ENCODE measurements at regions not wholly inside any gene's neighbourhood (a gene's known extent, or its start where the extent isn't known, plus 50 kb on each side); places are given as distances from the start of the nearest gene placed in this dataset.

GRCh38 chr9:28848671-28849070 lies 1275.4 kb upstream of the C9orf72 start:
- no peaks in the 10 kb centered on the region for H3K4me1 ChIP-seq (ENCODE audit: insufficient read depth, low read length)
- no peaks in the 10 kb centered on the region for H4K20me1 ChIP-seq (ENCODE audit: control insufficient read depth, insufficient read depth, insufficient read length)
- H3K79me2 ChIP-seq (ENCODE audit: insufficient read depth, low read length): no peaks in the 10 kb centered on the region
- Mint-ChIP-seq H3K4me3 (no peak overlapping the region), H3K36me3 (ENCODE audit: insufficient read depth in 1 of 3, low read depth in 3 of 3) (no peaks in the 10 kb centered on the region), H3K27me3 (ENCODE audit: low read depth) (no peaks in the 10 kb centered on the region), H3K27ac (no peak overlapping the region), H3K4me1 (peaks cover 10 to 11% of the 10 kb centered on the region in 2 experiments), H3K9me3 (no peaks in the 10 kb centered on the region)
- no peak overlapping the region for H3K4me2 ChIP-seq (ENCODE audit: insufficient read depth, insufficient read length, low read length)
- H3K4ac ChIP-seq (ENCODE audit: low read depth, low read length): no peak overlapping the region
- TF ChIP-seq CTCF (conservative IDR thresholded peaks at IDR 0.05): no peak
- no peak overlapping the region for H4K91ac ChIP-seq (ENCODE audit: insufficient read length, low read depth, low read length)
- H2BK20ac ChIP-seq (ENCODE audit: low read depth, low read length, poor library complexity, severe bottlenecking): no peak overlapping the region
- H2AFZ ChIP-seq (ENCODE audit: low read length): no peak overlapping the region
- no peak overlapping the region for H2BK120ac ChIP-seq (ENCODE audit: low read depth, low read length, poor library complexity, severe bottlenecking)
- H3K9me3 ChIP-seq (ENCODE audit: control insufficient read depth, low read depth, low read length): no peaks in the 10 kb centered on the region
- DNase-seq: no peak
- H3K27me3 ChIP-seq (ENCODE audit: insufficient read depth, low read length): no peaks in the 10 kb centered on the region
- no peak overlapping the region for H2BK12ac ChIP-seq (ENCODE audit: insufficient read length, low read depth, low read length)
- no peak overlapping the region for H3K18ac ChIP-seq (ENCODE audit: insufficient read length, low read depth, low read length)
- no peak overlapping the region for H3K27ac ChIP-seq (ENCODE audit: insufficient read length, low read depth, low read length)
- no CpG with 5 or more reads among the region's 2 CpGs for WGBS (ENCODE audit: extremely low coverage, insufficient read length, low lambda C conversion rate)
- H4K5ac ChIP-seq (ENCODE audit: insufficient read length, low read depth, low read length): no peak overlapping the region
- no peak overlapping the region for H3K56ac ChIP-seq (ENCODE audit: insufficient read length, low read depth, low read length)
- no peak overlapping the region for H3K23ac ChIP-seq (ENCODE audit: insufficient read length, low read depth, low read length)
- no peak overlapping the region for H2AK5ac ChIP-seq (ENCODE audit: insufficient read length, low read length)
- no peak overlapping the region for H3T11ph ChIP-seq (ENCODE audit: low read length)
- H3K9ac ChIP-seq (ENCODE audit: extremely low read depth, insufficient read length, low read length): no peak overlapping the region
- no peaks in the 10 kb centered on the region for H3K79me1 ChIP-seq (ENCODE audit: insufficient read depth, low read depth, low read length, poor library complexity, severe bottlenecking)
- H3K14ac ChIP-seq (ENCODE audit: insufficient read depth, low read length): no peak overlapping the region
- H2BK5ac ChIP-seq (ENCODE audit: insufficient read length, low read length): no peak overlapping the region
- no peaks in the 10 kb centered on the region for H3K23me2 ChIP-seq (ENCODE audit: insufficient read length, low read depth, low read length, poor library complexity, severe bottlenecking)
- H4K8ac ChIP-seq (replicated peaks; ENCODE audit: insufficient read length, low read depth, low read length): no peak overlapping the region
- no peak overlapping the region for H2BK15ac ChIP-seq (ENCODE audit: low read depth, low read length)

Data from H9 (cell line).